Ascending aorta (tissue), 2 donors: ENCODE measurements at regions not wholly inside any gene's neighbourhood (a gene's known extent, or its start where the extent isn't known, plus 50 kb on each side); places are given as distances from the start of the nearest gene placed in this dataset.
A peak's percentile ranks its signal among the peaks of the same experiment; 100 is the strongest.

ENCODE experiments used
- DNase-seq, 2 donors: peaks; one replicate each; pipeline ENCODE4 v3.0.0-alpha.2; 2019; ENCODE audit warnings: low spot score in 2 of 2
- H3K27ac ChIP-seq, 2 donors: fragments of 200-600 bp; sonication (generic); one replicate each; pipeline ENCODE4 v1.5.1; 2016 to 2017; ENCODE audit warnings: mild to moderate bottlenecking in 1 of 2
- H3K27me3 ChIP-seq: fragments of 200-600 bp; sonication (generic); one replicate; pipeline ENCODE4 v1.5.1; 2017
- H3K36me3 ChIP-seq, 2 donors: fragments of 200-600 bp; sonication (generic); one replicate each; pipeline ENCODE4 v1.5.1; 2016
- H3K4me1 ChIP-seq, 2 donors: fragments of 200-600 bp; sonication (generic); one replicate each; pipeline ENCODE4 v1.5.1; 2016 to 2017; ENCODE audit warnings: mild to moderate bottlenecking in 1 of 2
- H3K4me3 ChIP-seq, 2 donors: fragments of 200-600 bp; sonication (generic); one replicate each; pipeline ENCODE4 v1.5.1; 2016 to 2017; ENCODE audit warnings: mild to moderate bottlenecking in 1 of 2
- H3K9me3 ChIP-seq, 2 donors: fragments of 200-600 bp; sonication (generic); one replicate each; pipeline ENCODE4 v1.5.1; 2016
- intact Hi-C: fragments of 100-400 bp; cut with DNase I; formaldehyde crosslinking; loops from one replicate; pipeline ENCODE4 v1.15.1; 2023
- TF ChIP-seq, protein P1 (sequence below), 3 experiments: fragments of 200-600 bp in 2 of 3; fragments of 450-650 bp in 1 of 3; sonication (generic) in 2 of 3; IDR thresholded peaks; one replicate each; pipeline ENCODE4 v1.5.1; 2016 to 2019; ENCODE audit warnings: antibody characterized with exemption in 3 of 3, mild to moderate bottlenecking in 1 of 3, moderate library complexity in 1 of 3

DNA sequence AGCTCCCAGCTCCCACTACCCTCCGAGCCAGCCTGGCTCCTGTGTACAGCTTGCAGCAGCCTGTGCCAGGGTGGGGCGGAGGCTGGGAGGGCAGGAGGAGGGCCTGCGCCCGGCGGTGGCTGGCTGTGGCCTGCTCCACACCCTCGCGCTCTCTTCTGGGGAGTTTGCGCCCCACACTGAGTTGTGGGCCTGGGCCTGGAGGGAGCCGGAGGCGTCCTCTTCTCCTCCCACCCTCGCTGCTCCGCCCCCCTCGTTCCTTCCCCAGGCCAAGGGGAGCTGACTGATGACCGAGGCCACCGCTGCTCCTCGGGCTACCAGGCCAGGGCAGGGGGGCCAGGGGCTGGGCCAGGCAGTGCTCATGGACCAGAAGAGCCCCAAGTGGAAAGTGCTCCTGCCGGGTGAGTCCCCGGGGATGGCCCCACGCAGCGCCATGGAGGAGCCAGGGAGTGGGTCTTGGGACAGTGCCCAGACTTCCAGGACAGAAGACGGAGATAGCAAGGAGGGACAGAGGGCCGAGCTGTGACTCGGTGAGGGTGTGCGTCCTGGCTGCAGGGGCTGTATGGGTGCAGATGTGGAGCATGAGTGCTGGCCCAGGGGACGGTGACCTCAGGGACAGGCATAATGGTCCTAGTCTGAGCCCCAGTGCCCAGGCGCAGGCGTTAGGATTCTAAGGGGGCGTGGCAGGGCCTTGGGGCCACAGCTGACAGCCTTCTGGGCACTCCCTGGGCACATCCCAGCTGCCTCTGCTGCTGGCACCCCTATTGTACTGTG, 242.1 kb upstream of the GSE1 start:
- Histone ChIP-seq H3K9me3 (no peaks in the 10 kb centered on the region), H3K4me3 (peak overlapping the region; percentile 6 to 51), H3K4me1 (peaks cover 25 to 38% of the 10 kb centered on the region in 2 donors), H3K36me3 (no peaks in the 10 kb centered on the region), H3K27me3 (no peaks in the 10 kb centered on the region), H3K27ac (peak overlapping the region; percentile 82 to 87)
- TF ChIP-seq, protein P1, sequence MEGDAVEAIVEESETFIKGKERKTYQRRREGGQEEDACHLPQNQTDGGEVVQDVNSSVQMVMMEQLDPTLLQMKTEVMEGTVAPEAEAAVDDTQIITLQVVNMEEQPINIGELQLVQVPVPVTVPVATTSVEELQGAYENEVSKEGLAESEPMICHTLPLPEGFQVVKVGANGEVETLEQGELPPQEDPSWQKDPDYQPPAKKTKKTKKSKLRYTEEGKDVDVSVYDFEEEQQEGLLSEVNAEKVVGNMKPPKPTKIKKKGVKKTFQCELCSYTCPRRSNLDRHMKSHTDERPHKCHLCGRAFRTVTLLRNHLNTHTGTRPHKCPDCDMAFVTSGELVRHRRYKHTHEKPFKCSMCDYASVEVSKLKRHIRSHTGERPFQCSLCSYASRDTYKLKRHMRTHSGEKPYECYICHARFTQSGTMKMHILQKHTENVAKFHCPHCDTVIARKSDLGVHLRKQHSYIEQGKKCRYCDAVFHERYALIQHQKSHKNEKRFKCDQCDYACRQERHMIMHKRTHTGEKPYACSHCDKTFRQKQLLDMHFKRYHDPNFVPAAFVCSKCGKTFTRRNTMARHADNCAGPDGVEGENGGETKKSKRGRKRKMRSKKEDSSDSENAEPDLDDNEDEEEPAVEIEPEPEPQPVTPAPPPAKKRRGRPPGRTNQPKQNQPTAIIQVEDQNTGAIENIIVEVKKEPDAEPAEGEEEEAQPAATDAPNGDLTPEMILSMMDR (IDR thresholded peaks at IDR 0.05), result no peak
- intact Hi-C loops, result loop anchor here (1.0 to 5.0 kb wide), 6 partner anchors 20 to 249 kb away; no protein-coding TSS in a partner anchor
- DNase-seq, result peak in 1 of 2 donors; percentile 86

DNA sequence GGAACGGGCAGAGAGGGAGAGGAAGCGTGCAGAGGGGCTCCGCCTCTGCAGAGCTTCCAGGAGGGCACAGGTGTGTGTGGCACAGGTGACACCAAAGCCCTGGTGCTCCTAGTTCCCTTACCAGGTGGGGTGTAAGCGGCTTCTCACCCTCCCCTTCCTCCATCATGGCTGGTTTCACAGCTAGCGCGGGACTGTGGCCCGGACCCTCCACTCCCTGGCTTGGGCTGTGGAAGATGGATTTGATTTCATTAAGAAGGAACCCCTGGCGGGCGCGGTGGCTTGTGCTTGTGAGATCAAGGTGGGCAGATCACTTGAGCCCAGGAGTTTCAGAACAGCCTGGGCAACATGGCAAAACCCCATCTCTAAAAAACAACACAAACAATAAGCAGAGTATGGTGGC, 241.2 kb upstream of the GSE1 start:
- TF ChIP-seq, protein P1 (IDR thresholded peaks at IDR 0.05), result no peak
- no peaks in the 10 kb centered on the region for H3K36me3 ChIP-seq
- H3K27me3 ChIP-seq, result no peaks in the 10 kb centered on the region
- peak overlapping the region; percentile 82 to 87 for H3K27ac ChIP-seq
- H3K4me1 ChIP-seq, result peaks cover 29 to 47% of the 10 kb centered on the region in 2 donors
- H3K9me3 ChIP-seq, result no peaks in the 10 kb centered on the region
- intact Hi-C loops, result loop anchor here (1.0 to 5.0 kb wide), 5 partner anchors 21 to 250 kb away; no protein-coding TSS in a partner anchor
- H3K4me3 ChIP-seq, result peak overlapping the region; percentile 6 to 51
- DNase-seq, result no peak

DNA sequence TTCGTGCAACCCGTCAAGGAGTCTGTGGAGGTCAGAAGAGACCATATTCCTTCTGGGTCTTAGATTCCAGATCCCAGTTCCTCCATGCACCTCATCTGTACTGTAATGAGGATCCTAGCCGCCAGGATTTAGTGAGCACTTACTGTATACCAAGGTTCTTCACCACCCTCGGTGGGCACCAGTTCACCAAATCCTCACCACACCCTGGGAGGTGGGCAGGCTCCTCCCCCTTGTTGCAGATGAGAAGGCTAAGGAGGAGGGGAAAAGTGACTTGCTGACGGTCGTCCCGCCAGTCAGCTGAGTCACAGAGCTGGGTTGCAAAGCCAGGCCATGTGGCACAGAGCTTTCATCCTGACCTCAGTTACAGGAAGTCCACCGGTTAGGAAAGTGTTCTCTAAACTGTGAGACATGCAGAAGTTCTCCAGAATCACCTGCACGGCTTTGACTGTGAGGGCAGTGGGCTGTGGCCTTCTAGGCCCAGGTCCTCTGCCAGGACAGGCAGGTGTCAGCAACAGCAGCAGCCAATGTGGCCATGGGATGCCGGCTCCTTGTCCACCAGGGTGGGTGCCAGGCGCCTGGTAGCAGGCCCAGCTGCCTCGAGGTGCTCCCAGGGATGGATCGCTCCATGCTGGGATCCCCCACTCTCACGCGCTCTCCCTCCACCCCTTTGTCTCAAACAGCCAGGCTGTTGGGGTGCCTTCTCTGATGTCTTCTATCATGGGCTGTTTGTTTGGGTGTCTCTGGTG, 240.3 kb upstream of the GSE1 start:
- Histone ChIP-seq H3K9me3 (no peaks in the 10 kb centered on the region), H3K27me3 (no peaks in the 10 kb centered on the region), H3K36me3 (no peaks in the 10 kb centered on the region), H3K4me3 (peak overlapping the region in 1 of 2 donors; percentile 10), H3K4me1 (peaks cover 29 to 55% of the 10 kb centered on the region in 2 donors), H3K27ac (peak overlapping the region; percentile 82 to 87)
- TF ChIP-seq, protein P1 (IDR thresholded peaks at IDR 0.05), result no peak
- DNase-seq, result peak; percentile 74 to 91
- intact Hi-C loops, result loop anchor here (1.0 to 5.0 kb wide), 3 partner anchors 50 to 250 kb away; no protein-coding TSS in a partner anchor

DNA sequence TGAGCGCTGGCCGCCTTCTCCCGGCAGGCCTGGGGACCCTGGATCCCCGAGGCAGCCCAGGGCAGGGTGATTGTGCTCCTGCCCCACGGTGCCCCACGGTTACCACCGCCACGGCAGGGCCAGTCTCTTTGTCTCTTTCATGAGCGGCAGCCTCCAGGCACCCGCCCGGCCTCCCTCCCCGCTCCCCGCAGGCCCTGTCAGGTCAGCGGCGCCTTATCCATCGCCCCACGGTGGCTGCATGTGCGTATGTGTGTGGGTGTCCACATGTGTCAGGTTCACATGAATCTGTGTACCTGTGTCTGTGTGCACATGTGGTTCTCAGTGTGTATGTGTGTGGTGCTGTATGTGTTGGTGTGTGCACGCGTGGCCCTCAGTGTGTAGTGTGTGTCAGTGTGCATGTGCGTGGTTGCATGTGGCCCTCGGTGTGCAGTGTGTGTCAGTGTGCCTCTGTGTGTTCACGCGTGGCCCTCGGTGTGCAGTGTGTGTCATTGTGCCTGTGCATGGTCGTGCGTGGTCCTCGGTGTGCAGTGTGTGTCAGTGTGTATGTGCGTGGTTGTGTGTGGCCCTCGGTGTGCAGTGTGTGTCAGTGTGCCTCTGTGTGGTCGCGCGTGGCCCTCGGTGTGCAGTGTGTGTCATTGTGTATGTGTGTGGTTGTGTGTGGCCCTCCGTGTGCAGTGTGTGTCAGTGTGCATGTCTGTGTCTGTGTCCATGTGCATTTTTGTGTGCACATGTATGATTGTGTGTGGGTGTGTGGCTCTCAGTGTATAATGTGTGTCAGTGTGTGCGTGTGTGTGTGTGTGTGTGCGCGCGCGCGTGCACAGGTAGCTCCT, 239.2 kb upstream of the GSE1 start:
- Histone ChIP-seq H3K4me3 (no peak overlapping the region), H3K36me3 (no peaks in the 10 kb centered on the region), H3K4me1 (peaks cover 29 to 65% of the 10 kb centered on the region in 2 donors), H3K9me3 (no peaks in the 10 kb centered on the region), H3K27ac (peak overlapping the region; percentile 76 to 88), H3K27me3 (no peaks in the 10 kb centered on the region)
- intact Hi-C loops, result loop anchor here (5.0 kb wide), 2 partner anchors 183 to 252 kb away; no protein-coding TSS in a partner anchor
- TF ChIP-seq, protein P1 (IDR thresholded peaks at IDR 0.05), result no peak
- no peak for DNase-seq

DNA sequence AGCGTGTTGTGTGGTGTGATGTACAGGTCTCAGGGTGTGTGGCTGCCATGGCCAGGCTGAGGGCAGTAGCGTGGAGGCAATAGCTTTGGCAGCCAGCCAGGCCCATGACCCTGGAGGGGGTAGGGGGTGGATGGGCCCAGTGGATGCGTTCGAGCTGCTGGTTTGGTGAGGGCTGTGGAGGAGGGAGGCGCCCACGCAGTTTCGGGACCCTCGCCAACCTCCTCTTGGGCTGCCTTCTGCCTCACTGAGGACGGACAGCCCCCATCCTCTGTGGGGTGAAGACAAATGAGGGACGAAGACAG, 238.6 kb upstream of the GSE1 start:
- intact Hi-C loops, result loop anchor here (5.0 kb wide), 2 partner anchors 183 to 252 kb away; no protein-coding TSS in a partner anchor
- no peaks in the 10 kb centered on the region for H3K9me3 ChIP-seq
- DNase-seq, result no peak
- H3K27me3 ChIP-seq, result no peaks in the 10 kb centered on the region
- TF ChIP-seq, protein P1 (IDR thresholded peaks at IDR 0.05), result no peak
- H3K4me1 ChIP-seq, result peaks cover 29 to 69% of the 10 kb centered on the region in 2 donors
- no peak overlapping the region for H3K4me3 ChIP-seq
- peak overlapping the region; percentile 81 to 88 for H3K27ac ChIP-seq
- H3K36me3 ChIP-seq, result no peaks in the 10 kb centered on the region
